Trophoblast cell (in vitro differentiated cells and primary cell): ENCODE measurements at regions not wholly inside any gene's neighbourhood (a gene's known extent, or its start where the extent isn't known, plus 50 kb on each side); places are given as distances from the start of the nearest gene placed in this dataset.
A peak's percentile ranks its signal among the peaks of the same experiment; 100 is the strongest.

Experiments
- DNase-seq, 2 donors: peaks; one replicate each; pipeline ENCODE4 v3.0.0-alpha.2; 2016
- H2AFZ ChIP-seq: 2 replicates; pipeline ENCODE4 v1.6.1; 2013; ENCODE audit warnings: low read length, moderate library complexity, mild to moderate bottlenecking; ENCODE audit not compliant: insufficient read depth, poor library complexity
- H2AK5ac ChIP-seq: 2 replicates; pipeline ENCODE4 v1.6.1; 2013; ENCODE audit warnings: mild to moderate bottlenecking, low read length
- H2BK120ac ChIP-seq: 2 replicates; pipeline ENCODE4 v1.6.1; 2013; ENCODE audit warnings: low read length, mild to moderate bottlenecking, moderate library complexity; ENCODE audit not compliant: insufficient read depth, poor library complexity
- H2BK12ac ChIP-seq: 2 replicates; pipeline ENCODE4 v1.6.1; 2013; ENCODE audit warnings: mild to moderate bottlenecking, low read length, moderate library complexity
- H2BK5ac ChIP-seq: 2 replicates; pipeline ENCODE4 v1.6.1; 2013; ENCODE audit warnings: low read length, low read depth, moderate library complexity, mild to moderate bottlenecking; ENCODE audit not compliant: poor library complexity
- H3K14ac ChIP-seq: 2 replicates; pipeline ENCODE4 v1.6.1; 2013; ENCODE audit warnings: mild to moderate bottlenecking, low read length
- H3K18ac ChIP-seq: 2 replicates; pipeline ENCODE4 v1.6.1; 2013; ENCODE audit warnings: mild to moderate bottlenecking, low read length
- H3K23ac ChIP-seq: 2 replicates; pipeline ENCODE4 v1.6.1; 2013; ENCODE audit warnings: low read length
- H3K27ac ChIP-seq: 2 replicates; pipeline ENCODE4 v1.5.1; 2013; ENCODE audit warnings: low read depth, mild to moderate bottlenecking, inconsistent platforms, low read length, moderate library complexity
- H3K27me3 ChIP-seq: 2 replicates; pipeline ENCODE4 v1.6.1; 2013; ENCODE audit warnings: inconsistent platforms, mild to moderate bottlenecking, low read length, moderate library complexity; ENCODE audit not compliant: insufficient read depth
- H3K36me3 ChIP-seq, 2 experiments: 1 replicate in 1 of 2; 2 replicates in 1 of 2; pipeline ENCODE4 v1.6.1; 2013; ENCODE audit warnings: low read length in 2 of 2, mild to moderate bottlenecking in 2 of 2, moderate library complexity in 1 of 2; ENCODE audit not compliant: insufficient read depth in 2 of 2, control insufficient read depth in 1 of 2
- H3K4ac ChIP-seq: 2 replicates; pipeline ENCODE4 v1.6.1; 2013; ENCODE audit warnings: low read depth, mild to moderate bottlenecking, low read length, moderate library complexity
- H3K4me1 ChIP-seq, 2 experiments: 1 replicate in 1 of 2; 2 replicates in 1 of 2; pipeline ENCODE4 v1.6.1; 2013; ENCODE audit warnings: low read length in 2 of 2, mild to moderate bottlenecking in 2 of 2, moderate library complexity in 1 of 2; ENCODE audit not compliant: insufficient read depth in 2 of 2, control insufficient read depth in 1 of 2
- H3K4me2 ChIP-seq: 2 replicates; pipeline ENCODE4 v1.6.1; 2013; ENCODE audit warnings: inconsistent platforms, mild to moderate bottlenecking, low read length, moderate library complexity
- H3K4me3 ChIP-seq: 2 replicates; pipeline ENCODE4 v1.5.1; 2013; ENCODE audit warnings: mild to moderate bottlenecking, low read depth, low read length, inconsistent platforms
- H3K79me1 ChIP-seq: one replicate; pipeline ENCODE4 v1.6.1; 2013; ENCODE audit warnings: low read length
- H3K79me2 ChIP-seq: 2 replicates; pipeline ENCODE4 v1.6.1; 2013; ENCODE audit warnings: low read length, mild to moderate bottlenecking; ENCODE audit not compliant: control insufficient read depth, insufficient read depth, poor library complexity
- H3K9ac ChIP-seq: 2 replicates; pipeline ENCODE4 v1.6.1; 2013; ENCODE audit warnings: mild to moderate bottlenecking, low read length
- H3K9me3 ChIP-seq: 2 replicates; pipeline ENCODE4 v1.6.1; 2013; ENCODE audit warnings: low read depth, mild to moderate bottlenecking, control low read depth, inconsistent platforms, low read length; ENCODE audit not compliant: insufficient read depth
- H4K12ac ChIP-seq: 2 replicates; pipeline ENCODE4 v1.6.1; 2013; ENCODE audit warnings: low read depth, mild to moderate bottlenecking, low read length, moderate library complexity
- H4K8ac ChIP-seq: 2 replicates; pipeline ENCODE4 v1.6.1; 2013; ENCODE audit warnings: low read depth, mild to moderate bottlenecking, low read length, moderate library complexity
- H4K91ac ChIP-seq: one replicate; pipeline ENCODE4 v1.6.1; 2013; ENCODE audit warnings: low read depth, mild to moderate bottlenecking, low read length, moderate library complexity
- WGBS: extraction: QIAGEN DNeasy Blood & Tissue Kit; methylation state at CpG from one replicate; pipeline ENCODE4 v1.1.7; 2013; ENCODE audit warnings: missing lambda C conversion rate; ENCODE audit not compliant: insufficient read length, insufficient coverage; ENCODE audit errors: extremely low coverage; 5-methylcytosine and 5-hydroxymethylcytosine counted together

GRCh38 chr1:182331387-182331786, 60.2 kb downstream of the GLUL start:
- no peak overlapping the region for H2AFZ ChIP-seq
- H3K9me3 ChIP-seq = no peaks in the 10 kb centered on the region
- H3K4me1 ChIP-seq = peaks cover 0 to 3% of the 10 kb centered on the region in 2 experiments
- H3K18ac ChIP-seq = no peak overlapping the region
- no peaks in the 10 kb centered on the region for H3K36me3 ChIP-seq
- no peak overlapping the region for H2BK120ac ChIP-seq
- no peaks in the 10 kb centered on the region for H3K79me2 ChIP-seq
- H4K91ac ChIP-seq = no peak overlapping the region
- no peak overlapping the region for H2AK5ac ChIP-seq
- DNase-seq = no peak
- no peak overlapping the region for H3K4me2 ChIP-seq
- no peak overlapping the region for H4K12ac ChIP-seq
- no peak overlapping the region for H3K14ac ChIP-seq
- H4K8ac ChIP-seq = no peak overlapping the region
- H2BK5ac ChIP-seq = no peak overlapping the region
- H3K9ac ChIP-seq = no peak overlapping the region
- no CpG with 5 or more reads among the region's 1 CpG for WGBS
- H3K23ac ChIP-seq = peak overlapping the region; percentile 50
- no peak overlapping the region for H3K4me3 ChIP-seq
- no peak overlapping the region for H3K27ac ChIP-seq
- no peaks in the 10 kb centered on the region for H3K79me1 ChIP-seq
- H2BK12ac ChIP-seq = no peak overlapping the region
- H3K27me3 ChIP-seq = no peaks in the 10 kb centered on the region
- H3K4ac ChIP-seq = no peak overlapping the region

- Histone ChIP-seq H3K18ac (no peak overlapping the region), H3K9ac (no peak overlapping the region), H4K8ac (no peak overlapping the region), H3K4ac (no peak overlapping the region), H2AK5ac (no peak overlapping the region), H4K91ac (no peak overlapping the region), H3K4me2 (no peak overlapping the region), H3K9me3 (no peaks in the 10 kb centered on the region), H3K79me1 (no peaks in the 10 kb centered on the region), H3K36me3 (no peaks in the 10 kb centered on the region), H3K79me2 (no peaks in the 10 kb centered on the region), H3K23ac (no peak overlapping the region), H2AFZ (no peak overlapping the region), H3K4me3 (no peak overlapping the region), H2BK5ac (no peak overlapping the region), H4K12ac (no peak overlapping the region), H3K27me3 (no peaks in the 10 kb centered on the region), H2BK12ac (no peak overlapping the region), H3K27ac (no peak overlapping the region), H3K4me1 (peaks cover 0 to 3% of the 10 kb centered on the region in 2 experiments), H3K14ac (no peak overlapping the region), H2BK120ac (no peak overlapping the region)
- peak; percentile 37 to 58 for DNase-seq
Measured at GRCh38 chr1:182330303-182330702, 61.3 kb downstream of the GLUL start.

GRCh38 chr1:182329471-182329870, 62.1 kb downstream of the GLUL start:
- Histone ChIP-seq H4K8ac (no peak overlapping the region), H3K18ac (no peak overlapping the region)
- WGBS = no CpG with 5 or more reads among the region's 2 CpGs

GRCh38 chr1:182328591-182328990, 63.0 kb downstream of the GLUL start:
- Histone ChIP-seq H4K12ac (no peak overlapping the region), H3K4me2 (no peak overlapping the region), H3K18ac (no peak overlapping the region), H2BK5ac (no peak overlapping the region), H3K36me3 (no peaks in the 10 kb centered on the region), H3K9ac (no peak overlapping the region), H2BK12ac (no peak overlapping the region), H3K27me3 (no peaks in the 10 kb centered on the region), H3K4me1 (no peaks in the 10 kb centered on the region), H3K27ac (no peak overlapping the region), H3K4ac (no peak overlapping the region), H3K23ac (no peak overlapping the region), H4K91ac (no peak overlapping the region), H3K4me3 (no peak overlapping the region), H2AFZ (no peak overlapping the region), H2AK5ac (no peak overlapping the region), H4K8ac (no peak overlapping the region), H3K9me3 (no peaks in the 10 kb centered on the region), H2BK120ac (no peak overlapping the region), H3K79me1 (no peaks in the 10 kb centered on the region), H3K79me2 (no peaks in the 10 kb centered on the region), H3K14ac (no peak overlapping the region)
- WGBS = no CpG with 5 or more reads among the region's 16 CpGs
- DNase-seq = no peak

More at GRCh38 chr1:182329471-182329870, 62.1 kb downstream of the GLUL start:
- H3K4ac ChIP-seq = no peak overlapping the region
- no peaks in the 10 kb centered on the region for H3K79me1 ChIP-seq
- H3K36me3 ChIP-seq = no peaks in the 10 kb centered on the region
- H3K23ac ChIP-seq = no peak overlapping the region
- no peak overlapping the region for H4K91ac ChIP-seq
- no peak overlapping the region for H2BK12ac ChIP-seq
- no peaks in the 10 kb centered on the region for H3K79me2 ChIP-seq
- H3K27ac ChIP-seq = no peak overlapping the region
- no peak overlapping the region for H2BK5ac ChIP-seq
- H3K27me3 ChIP-seq = no peaks in the 10 kb centered on the region
- H3K4me2 ChIP-seq = no peak overlapping the region
- H3K9ac ChIP-seq = no peak overlapping the region
- H2BK120ac ChIP-seq = no peak overlapping the region
- H3K4me3 ChIP-seq = no peak overlapping the region
- no peak overlapping the region for H3K14ac ChIP-seq
- no peak overlapping the region for H2AFZ ChIP-seq
- no peak overlapping the region for H2AK5ac ChIP-seq
- H4K12ac ChIP-seq = no peak overlapping the region
- no peaks in the 10 kb centered on the region for H3K9me3 ChIP-seq
- DNase-seq = no peak
- peaks cover 0 to 3% of the 10 kb centered on the region in 2 experiments for H3K4me1 ChIP-seq
